Ishikawa (cell line): ENCODE measurements at regions not wholly inside any gene's neighbourhood (a gene's known extent, or its start where the extent isn't known, plus 50 kb on each side); places are given as distances from the start of the nearest gene placed in this dataset.

Experiments used
- CEBPB ChIP-seq: IDR thresholded peaks from 2 replicates; pipeline ENCODE4 v1.6.1; 2012
- CREB1 ChIP-seq: IDR thresholded peaks from 2 replicates; pipeline ENCODE4 v1.6.1; 2012; ENCODE audit warnings: low read depth
- EGR1 ChIP-seq: IDR thresholded peaks from 2 replicates; pipeline ENCODE4 v1.6.1; 2012
- EP300 ChIP-seq: IDR thresholded peaks from 2 replicates; pipeline ENCODE4 v1.6.1; 2012; ENCODE audit warnings: borderline replicate concordance
- FOXM1 ChIP-seq: IDR thresholded peaks from 2 replicates; pipeline ENCODE4 v1.6.1; 2012; ENCODE audit warnings: low read depth, borderline replicate concordance
- MAX ChIP-seq: IDR thresholded peaks from 2 replicates; pipeline ENCODE4 v1.6.1; 2012
- NFIC ChIP-seq: IDR thresholded peaks from 2 replicates; pipeline ENCODE4 v1.6.1; 2012
- RAD21 ChIP-seq: IDR thresholded peaks from 2 replicates; pipeline ENCODE4 v1.6.1; 2012; ENCODE audit warnings: low read depth
- REST ChIP-seq: IDR thresholded peaks from 2 replicates; pipeline ENCODE4 v1.6.1; 2012; ENCODE audit warnings: low read depth, mild to moderate bottlenecking
- TAF1 ChIP-seq: IDR thresholded peaks from 2 replicates; pipeline ENCODE4 v1.6.1; 2012; ENCODE audit warnings: low read depth, mild to moderate bottlenecking
- TCF12 ChIP-seq: IDR thresholded peaks from 2 replicates; pipeline ENCODE4 v1.6.1; 2012; ENCODE audit warnings: low read depth
- TEAD4 ChIP-seq: IDR thresholded peaks from 2 replicates; pipeline ENCODE4 v1.6.1; 2012
- USF1 ChIP-seq: IDR thresholded peaks from 2 replicates; pipeline ENCODE4 v1.6.1; 2012
- YY1 ChIP-seq: IDR thresholded peaks from 2 replicates; pipeline ENCODE4 v1.6.1; 2012; ENCODE audit warnings: low read depth
- ZBTB7A ChIP-seq: IDR thresholded peaks from 2 replicates; pipeline ENCODE4 v1.6.1; 2012; ENCODE audit warnings: low read depth

GRCh38 chr6:112903361-112903760 is 556.2 kb downstream of the RFPL4B start:
- no peak for TF ChIP-seq CREB1
- TF ChIP-seq ZBTB7A = no peak
- TF ChIP-seq NFIC = no peak
- no peak for TF ChIP-seq YY1
- no peak for TF ChIP-seq REST
- TF ChIP-seq EP300 = no peak
- TF ChIP-seq TEAD4 = no peak

- TF ChIP-seq EGR1 = no peak
- no peak for TF ChIP-seq RAD21
- no peak for TF ChIP-seq TAF1
- no peak for TF ChIP-seq FOXM1
- no peak for TF ChIP-seq TEAD4
- no peak for TF ChIP-seq ZBTB7A
- no peak for TF ChIP-seq TCF12
- TF ChIP-seq YY1 = no peak
Observed at GRCh38 chr6:112906726-112907125, 559.6 kb downstream of the RFPL4B start.

GRCh38 chr6:112909781-112910180 is 562.7 kb downstream of the RFPL4B start:
- TF ChIP-seq CREB1 (no peak), REST (no peak), RAD21 (no peak), TAF1 (no peak), NFIC (no peak), TCF12 (no peak), EP300 (no peak), TEAD4 (no peak)

- TF ChIP-seq TEAD4 (no peak), EP300 (no peak), YY1 (no peak), NFIC (no peak), FOXM1 (no peak), CEBPB (no peak), USF1 (no peak), EGR1 (no peak), REST (no peak), ZBTB7A (no peak), RAD21 (no peak), TCF12 (no peak), CREB1 (no peak), TAF1 (no peak)
Observed at GRCh38 chr6:112910256-112910655, 563.1 kb downstream of the RFPL4B start.

GRCh38 chr6:112911959-112912358 is 564.8 kb downstream of the RFPL4B start:
- TF ChIP-seq TAF1 (no peak), CREB1 (no peak), EP300 (no peak), FOXM1 (no peak), NFIC (no peak), MAX (no peak), ZBTB7A (no peak), REST (no peak), RAD21 (no peak), YY1 (no peak), TCF12 (no peak), CEBPB (no peak), TEAD4 (no peak), EGR1 (no peak)
